SK-N-SH treated with all-trans-retinoic acid at 6 μM for 48 hours (cell line): ENCODE measurements at regions not wholly inside any gene's neighbourhood (a gene's known extent, or its start where the extent isn't known, plus 50 kb on each side); places are given as distances from the start of the nearest gene placed in this dataset.

Experiments
- ATAC-seq: fragments of 200-7000 bp; cut with Tn5 transposase; 3 replicates; pipeline ENCODE4 v1.9.1; 2020; ENCODE audit warnings: mild to moderate bottlenecking, moderate library complexity
- ARNTL ChIP-seq: fragments of 450-650 bp; formaldehyde crosslinking; IDR thresholded peaks from 2 replicates; pipeline ENCODE4 v1.5.0; 2020; ENCODE audit warnings: low read depth, mild to moderate bottlenecking, moderate library complexity, borderline replicate concordance
- BACH2 ChIP-seq: fragments of 250-450 bp; sonication (Bioruptor Pico); IDR thresholded peaks from 2 replicates; pipeline ENCODE4 v1.9.0; 2021; ENCODE audit warnings: mild to moderate bottlenecking, borderline replicate concordance
- CSRNP3 ChIP-seq: fragments of 250-450 bp; sonication (Bioruptor Pico); IDR thresholded peaks from 2 replicates; pipeline ENCODE4 v1.5.1; 2021; ENCODE audit warnings: mild to moderate bottlenecking, moderate library complexity
- ESRRG ChIP-seq: fragments of 250-450 bp; sonication (Bioruptor Pico); IDR thresholded peaks from 2 replicates; pipeline ENCODE4 v1.6.1; 2021; ENCODE audit warnings: mild to moderate bottlenecking
- GLIS3 ChIP-seq: fragments of 250-450 bp; sonication (Bioruptor Pico); IDR thresholded peaks from 2 replicates; pipeline ENCODE4 v1.5.0; 2020; ENCODE audit warnings: mild to moderate bottlenecking, moderate library complexity
- ISL1 ChIP-seq: fragments of 250-450 bp; sonication (Bioruptor Pico); IDR thresholded peaks from 2 replicates; pipeline ENCODE4 v2.1.2; 2022; ENCODE audit warnings: mild to moderate bottlenecking, moderate library complexity
- PATZ1 ChIP-seq: fragments of 250-450 bp; sonication (Bioruptor Pico); IDR thresholded peaks from 2 replicates; pipeline ENCODE4 v1.8.0; 2020; ENCODE audit warnings: mild to moderate bottlenecking, moderate library complexity, borderline replicate concordance
- POU6F1 ChIP-seq: fragments of 250-450 bp; sonication (Bioruptor Pico); IDR thresholded peaks from 2 replicates; pipeline ENCODE4 v1.8.0; 2021; ENCODE audit warnings: low read depth, mild to moderate bottlenecking, moderate library complexity, borderline replicate concordance
- PPARA ChIP-seq: fragments of 250-450 bp; sonication (Bioruptor Pico); IDR thresholded peaks from 2 replicates; pipeline ENCODE4 v1.5.0; 2020; ENCODE audit warnings: mild to moderate bottlenecking, borderline replicate concordance
- RARB ChIP-seq: fragments of 250-450 bp; sonication (Bioruptor Pico); IDR thresholded peaks from 2 replicates; pipeline ENCODE4 v1.8.0; 2021; ENCODE audit warnings: mild to moderate bottlenecking, moderate library complexity
- TCF4 ChIP-seq: fragments of 250-450 bp; sonication (Bioruptor Pico); IDR thresholded peaks from 2 replicates; pipeline ENCODE4 v1.8.0; 2021; ENCODE audit warnings: mild to moderate bottlenecking, moderate library complexity, borderline replicate concordance
- TOX ChIP-seq: fragments of 250-450 bp; sonication (Bioruptor Pico); IDR thresholded peaks from 2 replicates; pipeline ENCODE4 v1.8.0; 2021; ENCODE audit warnings: mild to moderate bottlenecking, moderate library complexity, borderline replicate concordance
- TSHZ2 ChIP-seq: fragments of 250-450 bp; sonication (Bioruptor Pico); IDR thresholded peaks from 2 replicates; pipeline ENCODE4 v1.5.0; 2020; ENCODE audit warnings: mild to moderate bottlenecking, moderate library complexity
- ZC3H10 ChIP-seq: fragments of 250-450 bp; sonication (Bioruptor Pico); IDR thresholded peaks from 2 replicates; pipeline ENCODE4 v1.5.1; 2021; ENCODE audit warnings: mild to moderate bottlenecking, moderate library complexity
- ZFP30 ChIP-seq: fragments of 450-650 bp; formaldehyde crosslinking; IDR thresholded peaks from 2 replicates; pipeline ENCODE4 v1.5.0; 2022; ENCODE audit warnings: mild to moderate bottlenecking, moderate library complexity
- ZNF565 ChIP-seq: fragments of 450-650 bp; formaldehyde crosslinking; conservative IDR thresholded peaks from 2 replicates; pipeline ENCODE4 v1.5.0; 2020; ENCODE audit warnings: low read depth, mild to moderate bottlenecking, moderate library complexity
- ZNF70 ChIP-seq: fragments of 450-650 bp; formaldehyde crosslinking; IDR thresholded peaks from 2 replicates; pipeline ENCODE4 v1.5.0; 2020; ENCODE audit warnings: mild to moderate bottlenecking, moderate library complexity
- ZNF8 ChIP-seq: fragments of 450-650 bp; formaldehyde crosslinking; IDR thresholded peaks from 2 replicates; pipeline ENCODE4 v1.5.0; 2020; ENCODE audit warnings: mild to moderate bottlenecking, moderate library complexity

GRCh38 chr1:55427606-55428005, 212.4 kb upstream of the USP24 start:
- no peak for ATAC-seq
- no peak for TF ChIP-seq ZNF565 (CRISPR knock-in tag)
- no peak for TF ChIP-seq PATZ1 (CRISPR knock-in tag)

- TF ChIP-seq BACH2 (CRISPR knock-in tag) (no peak), ISL1 (CRISPR knock-in tag) (no peak), ZNF8 (CRISPR knock-in tag) (no peak), POU6F1 (no peak)
- no peak for ATAC-seq
Measured at GRCh38 chr1:55426619-55427018, 211.5 kb upstream of the USP24 start.

- no peak for TF ChIP-seq TOX (CRISPR knock-in tag)
Measured at GRCh38 chr1:55426156-55426555, 211.0 kb upstream of the USP24 start.

GRCh38 chr1:55425310-55425930, 210.3 kb upstream of the USP24 start:
- no peak for TF ChIP-seq RARB (CRISPR knock-in tag)
- no peak for TF ChIP-seq ZNF8 (CRISPR knock-in tag)
- TF ChIP-seq TSHZ2 (CRISPR knock-in tag) = no peak
- TF ChIP-seq ESRRG (CRISPR knock-in tag) = no peak
- TF ChIP-seq PPARA = no peak
- TF ChIP-seq ARNTL (CRISPR knock-in tag) = no peak
- no peak for TF ChIP-seq BACH2 (CRISPR knock-in tag)
- no peak for TF ChIP-seq CSRNP3 (CRISPR knock-in tag)
- no peak for TF ChIP-seq TOX (CRISPR knock-in tag)
- no peak for TF ChIP-seq ZFP30 (CRISPR knock-in tag)
- TF ChIP-seq ZC3H10 = no peak
- TF ChIP-seq ZNF70 (CRISPR knock-in tag) = no peak
- no peak for ATAC-seq

More at GRCh38 chr1:55426156-55426555, 211.0 kb upstream of the USP24 start:
- no peak for ATAC-seq

GRCh38 chr1:55423376-55423775, 208.2 kb upstream of the USP24 start:
- ATAC-seq = no peak
- no peak for TF ChIP-seq ZNF70 (CRISPR knock-in tag)
- TF ChIP-seq TCF4 (CRISPR knock-in tag) = no peak
- TF ChIP-seq GLIS3 = no peak
- no peak for TF ChIP-seq TSHZ2 (CRISPR knock-in tag)
- TF ChIP-seq BACH2 (CRISPR knock-in tag) = no peak
- TF ChIP-seq, all 23 proteins: peak for 0
